ENCODE measurements at regions not wholly inside any gene's neighbourhood (a gene's known extent, or its start where the extent isn't known, plus 50 kb on each side); places are given as distances from the start of the nearest gene placed in this dataset.

- Histone ChIP-seq H2BK20ac (ENCODE audit: low read depth, low read length, poor library complexity, severe bottlenecking) (no peak overlapping the region), H2AK5ac (ENCODE audit: insufficient read length, low read length) (no peak overlapping the region), H4K8ac (replicated peaks; ENCODE audit: insufficient read length, low read depth, low read length) (no peak overlapping the region), H3K4me1 (ENCODE audit: insufficient read depth, low read length) (peaks cover 6% of the 10 kb centered on the region), H3K9me3 (ENCODE audit: control insufficient read depth, low read depth, low read length) (no peaks in the 10 kb centered on the region), H3K79me2 (ENCODE audit: insufficient read depth, low read length) (no peaks in the 10 kb centered on the region), H3K14ac (ENCODE audit: insufficient read depth, low read length) (no peak overlapping the region), H4K20me1 (ENCODE audit: control insufficient read depth, insufficient read depth, insufficient read length) (no peaks in the 10 kb centered on the region), H2BK12ac (ENCODE audit: insufficient read length, low read depth, low read length) (no peak overlapping the region), H3K9ac (ENCODE audit: extremely low read depth, insufficient read length, low read length) (no peak overlapping the region), H3T11ph (ENCODE audit: low read length) (no peak overlapping the region), H2BK15ac (ENCODE audit: low read depth, low read length) (no peak overlapping the region), H2BK5ac (ENCODE audit: insufficient read length, low read length) (no peak overlapping the region), H3K27me3 (ENCODE audit: insufficient read depth, low read length) (no peaks in the 10 kb centered on the region), H2BK120ac (ENCODE audit: low read depth, low read length, poor library complexity, severe bottlenecking) (no peak overlapping the region), H3K56ac (ENCODE audit: insufficient read length, low read depth, low read length) (no peak overlapping the region), H3K79me1 (ENCODE audit: insufficient read depth, low read depth, low read length, poor library complexity, severe bottlenecking) (no peaks in the 10 kb centered on the region), H3K4me2 (ENCODE audit: insufficient read depth, insufficient read length, low read length) (no peak overlapping the region), H2AFZ (ENCODE audit: low read length) (no peak overlapping the region), H4K5ac (ENCODE audit: insufficient read length, low read depth, low read length) (no peak overlapping the region), H3K23ac (ENCODE audit: insufficient read length, low read depth, low read length) (no peak overlapping the region), H3K27ac (ENCODE audit: insufficient read length, low read depth, low read length) (no peak overlapping the region), H3K23me2 (ENCODE audit: insufficient read length, low read depth, low read length, poor library complexity, severe bottlenecking) (no peaks in the 10 kb centered on the region), H4K91ac (ENCODE audit: insufficient read length, low read depth, low read length) (no peak overlapping the region), H3K4ac (ENCODE audit: low read depth, low read length) (no peak overlapping the region), H3K18ac (ENCODE audit: insufficient read length, low read depth, low read length) (no peak overlapping the region)
- peaks cover 0 to 3% of the 10 kb centered on the region in 2 experiments; a peak in 1 of 5 replicates for H3K9me3 Mint-ChIP-seq
- WGBS (ENCODE audit: extremely low coverage, insufficient read length, low lambda C conversion rate): no CpG with 5 or more reads among the region's 1 CpG
- no peaks in the 10 kb centered on the region for H3K27me3 Mint-ChIP-seq (ENCODE audit: low read depth)
- H3K27ac Mint-ChIP-seq: no peak overlapping the region
- no peak overlapping the region for H3K4me3 Mint-ChIP-seq
- DNase-seq: no peak
- TF ChIP-seq CTCF (conservative IDR thresholded peaks at IDR 0.05): no peak
- H3K4me1 Mint-ChIP-seq: peaks cover 17 to 18% of the 10 kb centered on the region in 2 experiments
- no peaks in the 10 kb centered on the region for H3K36me3 Mint-ChIP-seq (ENCODE audit: insufficient read depth in 1 of 3, low read depth in 3 of 3)
Observed at GRCh38 chr12:72084061-72084460, 145.4 kb downstream of the TPH2 start.

All from H9 (cell line).